Head of caudate nucleus (tissue), 42 donors: ENCODE measurements at regions not wholly inside any gene's neighbourhood (a gene's known extent, or its start where the extent isn't known, plus 50 kb on each side); places are given as distances from the start of the nearest gene placed in this dataset.
A peak's percentile ranks its signal among the peaks of the same experiment; 100 is the strongest.

ENCODE experiments used
- DNase-seq, 42 donors: peaks; one replicate each; pipeline versions ENCODE4 v3.0.0 to v3.0.0-alpha.2; 2020 to 2021; ENCODE audit warnings: mixed read lengths in 7 of 42
- intact Hi-C: fragments of 100-400 bp; cut with DNase I; formaldehyde crosslinking; loops from one replicate; pipeline ENCODE4 v1.15.0; 2022

GRCh38 chr18:24559526-24559925, 99.1 kb downstream of the HRH4 start:
- intact Hi-C loops, result no loop called here

GRCh38 chr18:24560511-24560981, 100.1 kb downstream of the HRH4 start:
- intact Hi-C loops, result no loop called here
- DNase-seq, result peak in 40 of 42 donors; percentile 4 to 79 (median 45)

More at GRCh38 chr18:24559526-24559925, 99.1 kb downstream of the HRH4 start:
- no peak for DNase-seq

DNA sequence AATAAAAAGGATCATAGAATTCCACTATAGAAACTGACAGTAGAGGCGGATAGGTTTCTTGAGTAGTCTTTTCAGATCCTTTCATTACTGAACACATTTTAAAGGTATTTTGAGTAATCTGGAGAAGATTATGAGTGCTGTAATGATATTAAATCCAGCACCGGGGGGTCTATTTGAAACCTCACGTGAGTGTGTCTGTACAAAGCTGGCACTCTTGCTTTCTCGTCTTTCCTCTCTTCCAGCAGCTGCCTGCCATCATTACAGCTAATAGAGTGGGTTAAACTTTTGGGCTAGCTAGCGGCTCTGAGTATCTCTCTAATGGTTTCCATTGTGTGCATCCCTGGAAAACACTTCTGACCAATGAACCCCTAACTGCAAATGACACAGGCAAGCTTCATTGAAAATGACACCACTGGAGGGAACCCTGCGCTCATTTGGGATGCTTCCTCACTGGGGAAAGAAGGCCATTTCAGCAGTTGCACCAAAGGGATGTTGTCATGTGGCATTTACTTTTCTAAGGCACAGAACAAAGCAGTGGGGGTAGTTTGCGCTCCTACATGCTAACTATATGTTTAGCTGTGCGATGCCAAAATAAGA, 101.0 kb downstream of the HRH4 start:
- intact Hi-C loops, result no loop called here
- no peak for DNase-seq

DNA sequence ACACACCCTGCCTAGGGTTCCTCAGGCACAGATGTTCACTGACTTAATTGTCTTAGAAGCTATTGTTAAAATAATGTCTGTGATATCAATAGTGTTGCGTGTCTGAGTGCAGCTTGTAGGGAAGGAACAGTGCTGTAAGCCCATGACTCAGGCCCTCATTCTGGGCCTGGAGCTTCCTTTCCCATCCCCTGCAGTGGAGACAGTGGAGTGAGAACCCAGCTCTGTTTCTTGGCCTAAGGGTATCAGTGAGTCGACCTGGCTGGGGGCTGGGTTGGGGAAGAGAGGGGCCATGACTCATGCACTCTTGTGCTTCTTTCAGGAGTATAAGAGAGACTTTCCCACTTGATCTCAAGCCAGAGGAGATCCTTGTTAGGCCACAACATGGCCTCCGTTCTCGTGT, 106.8 kb downstream of the HRH4 start:
- intact Hi-C loops, result no loop called here
- peak in 5 of 42 donors; percentile 8 to 46 (median 13) for DNase-seq

GRCh38 chr18:24570716-24571115, 110.3 kb downstream of the HRH4 start:
- DNase-seq, result no peak
- intact Hi-C loops, result no loop called here

GRCh38 chr18:24582771-24583170, 122.3 kb downstream of the HRH4 start:
- no peak for DNase-seq
- intact Hi-C loops, result no loop called here

- DNase-seq, result no peak
- intact Hi-C loops, result no loop called here
These were observed 123.8 kb downstream of the HRH4 start for GRCh38 chr18:24584205-24584604.

DNA sequence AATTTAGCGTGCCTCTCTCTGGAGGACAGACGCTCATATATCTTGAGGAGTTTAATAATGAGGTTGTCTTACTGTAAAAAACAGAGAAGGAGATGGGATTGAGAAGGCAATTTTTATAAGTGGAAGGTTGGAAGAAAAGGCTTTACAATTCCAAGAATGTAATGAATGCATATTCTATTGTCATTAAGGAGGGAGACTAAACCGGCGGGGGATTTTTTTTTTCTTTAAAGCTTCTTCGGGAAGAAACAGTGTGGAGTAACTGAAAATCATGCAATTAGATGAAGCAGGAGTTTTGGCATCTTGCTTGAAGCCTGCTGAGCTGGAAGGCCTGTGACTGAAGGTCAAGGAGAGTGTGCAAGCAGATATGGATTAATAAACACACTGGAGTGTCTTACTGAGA, 124.4 kb downstream of the HRH4 start:
- no peak for DNase-seq
- intact Hi-C loops, result no loop called here

DNA sequence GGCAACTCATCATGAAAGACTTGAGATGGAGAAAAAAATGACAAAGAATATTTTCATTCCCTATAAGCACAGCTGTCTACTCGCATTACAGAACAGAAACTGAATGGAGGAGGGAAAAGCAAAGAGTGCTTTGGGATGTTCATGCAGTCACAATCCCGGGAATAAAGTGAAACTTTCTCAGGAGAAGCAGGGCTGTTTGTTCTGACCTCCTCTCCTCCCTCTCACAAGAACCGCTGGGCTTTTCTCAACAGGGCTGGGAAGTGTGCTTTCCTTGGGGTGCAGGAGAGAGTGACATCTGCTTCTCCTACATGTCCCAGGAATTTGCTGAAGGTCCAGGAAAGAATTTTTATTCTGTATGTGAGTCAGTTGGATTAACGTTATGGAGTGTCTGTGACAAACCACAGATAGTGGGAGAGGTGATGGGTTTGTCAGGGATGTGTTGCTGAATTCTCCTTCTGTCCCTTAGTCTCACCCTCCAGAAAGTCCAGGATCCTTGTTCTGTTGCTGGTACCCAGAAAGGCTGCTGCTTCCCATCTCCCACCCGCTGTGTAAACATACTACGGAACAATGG, 125.6 kb downstream of the HRH4 start:
- intact Hi-C loops, result no loop called here
- no peak for DNase-seq

DNA sequence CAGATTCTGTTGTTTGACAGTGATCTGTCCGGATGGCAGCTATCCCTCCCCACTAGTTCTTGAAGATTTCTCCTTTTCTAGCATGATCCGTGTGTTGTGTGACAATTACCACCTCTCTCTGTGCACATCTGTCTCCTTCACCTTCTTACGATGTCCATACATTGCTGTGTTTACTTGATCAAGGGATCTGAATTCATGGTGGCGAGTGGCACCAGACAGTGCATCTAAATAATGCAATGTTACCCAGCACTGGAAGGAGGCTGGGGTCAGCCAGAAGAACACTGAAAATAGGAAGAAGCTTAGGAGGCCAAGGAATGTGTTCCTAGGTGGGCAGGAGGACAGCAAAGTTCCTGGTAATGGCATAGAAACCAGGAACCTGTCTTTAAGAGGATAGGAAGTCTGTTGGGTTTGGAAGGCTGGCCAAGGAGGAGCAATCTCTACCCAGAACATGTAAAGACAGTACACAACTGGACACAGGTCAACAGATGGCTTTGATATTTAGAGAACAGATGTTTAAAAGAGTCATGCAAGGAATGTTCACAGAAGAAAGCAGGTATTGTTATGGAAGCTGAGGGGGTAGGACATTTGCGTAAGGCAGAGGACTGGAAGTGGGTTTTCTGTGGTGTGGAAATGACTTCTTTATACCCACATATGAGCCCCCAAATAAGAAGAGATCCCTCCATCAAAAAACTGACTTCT, 126.4 kb downstream of the HRH4 start:
- intact Hi-C loops, result no loop called here
- DNase-seq, result no peak

DNA sequence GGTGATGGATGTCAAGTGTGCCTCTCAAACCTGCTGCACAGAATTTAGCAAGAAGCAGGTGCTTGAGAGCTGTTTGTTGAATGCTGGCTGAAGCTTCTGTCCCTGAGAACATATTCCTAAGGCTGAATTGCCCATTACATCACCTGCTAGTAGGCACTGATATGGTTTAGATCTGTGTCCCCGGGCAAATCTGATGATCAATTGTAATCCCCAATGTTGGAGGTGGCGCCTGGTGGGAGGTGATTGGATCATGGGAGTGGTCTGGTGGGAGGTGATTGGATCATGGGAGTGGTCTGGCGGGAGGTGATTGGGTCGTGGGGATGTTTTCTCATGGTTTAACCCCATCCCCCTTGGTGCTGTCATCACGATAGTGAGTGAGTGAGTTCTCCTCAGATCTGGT, 128.0 kb downstream of the HRH4 start:
- intact Hi-C loops, result no loop called here
- no peak for DNase-seq

DNA sequence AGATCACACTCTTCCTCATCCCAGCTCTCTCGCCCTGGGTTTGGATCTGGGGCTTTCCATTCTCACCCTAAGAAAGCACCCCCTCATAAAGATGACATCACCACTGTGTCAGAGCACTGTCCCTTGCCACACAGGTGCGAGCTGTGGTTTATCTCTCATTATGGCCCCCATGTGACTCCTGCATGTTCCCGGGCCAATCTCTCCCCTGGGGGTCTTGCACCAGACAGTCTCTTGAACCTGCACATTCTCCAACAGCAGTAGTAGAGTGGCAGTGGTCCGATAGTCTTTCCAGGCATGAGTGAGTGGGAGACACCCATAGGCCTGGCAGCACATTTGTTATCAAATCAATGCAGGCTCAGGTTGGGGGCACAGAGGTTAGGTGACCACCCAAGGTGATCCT, 130.5 kb downstream of the HRH4 start:
- no peak for DNase-seq
- intact Hi-C loops, result no loop called here

DNA sequence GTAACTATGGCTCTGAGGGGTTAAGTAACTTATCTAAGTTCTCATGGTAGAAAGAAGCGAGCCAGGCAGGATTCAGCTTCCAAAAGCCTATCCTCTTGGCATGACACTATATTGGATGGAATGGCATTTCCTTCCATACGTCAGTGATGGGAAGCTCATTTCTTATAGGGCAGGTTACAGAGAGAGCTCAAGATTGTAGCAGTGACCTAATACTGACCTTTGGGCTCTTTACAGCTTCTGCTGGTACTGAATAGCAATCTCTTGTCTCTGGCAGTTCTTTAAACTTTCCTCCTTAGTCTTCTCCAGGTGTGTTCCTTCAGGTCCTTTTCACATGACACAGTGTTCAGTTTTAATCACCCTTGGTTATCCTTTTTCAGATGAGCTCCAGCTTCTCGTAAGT, 133.0 kb downstream of the HRH4 start:
- intact Hi-C loops, result no loop called here
- no peak for DNase-seq

DNA sequence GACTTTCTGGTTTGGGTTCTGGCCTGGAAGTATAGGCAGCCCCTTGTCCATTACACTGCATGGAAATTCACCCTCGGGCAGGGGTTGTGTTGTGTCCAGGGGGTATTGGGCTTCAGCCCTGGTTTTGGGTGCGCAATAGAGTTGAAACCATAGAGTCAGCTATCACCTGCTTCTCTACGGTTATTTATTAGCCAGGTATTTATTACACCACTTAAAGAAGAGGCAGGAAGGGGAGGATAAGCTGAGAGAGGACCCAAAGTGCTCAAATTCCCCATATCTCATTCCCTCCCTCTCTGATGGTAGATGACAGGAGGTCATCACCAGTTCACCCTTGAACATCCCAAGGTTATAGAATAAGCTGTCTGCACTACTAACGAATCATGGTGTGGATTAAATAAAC, 133.4 kb downstream of the HRH4 start:
- intact Hi-C loops, result no loop called here
- DNase-seq, result no peak

DNA sequence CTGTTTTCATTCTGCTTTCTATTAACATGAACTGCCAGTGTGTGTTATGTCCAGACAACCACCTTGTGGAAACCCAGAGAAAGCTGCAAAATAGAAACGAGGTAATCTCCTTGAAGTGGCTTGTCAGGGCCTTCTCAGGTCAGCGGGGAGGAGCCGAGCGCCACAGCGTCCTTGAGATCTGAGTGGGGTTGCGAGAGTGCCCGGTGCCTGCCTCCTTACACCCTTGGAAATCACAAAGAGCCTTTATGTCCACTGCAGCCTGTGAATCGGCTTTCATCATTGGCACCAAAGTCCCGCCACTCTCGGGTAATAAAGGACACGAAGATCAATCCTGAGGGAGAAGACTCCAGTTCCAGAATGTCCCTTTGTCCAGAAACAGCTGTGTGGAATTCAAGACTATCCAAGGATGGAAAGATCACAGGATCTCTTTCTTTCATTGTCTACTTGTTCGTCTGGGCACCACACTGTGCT, 135.2 kb downstream of the HRH4 start:
- intact Hi-C loops, result no loop called here
- DNase-seq, result peak in 19 of 42 donors; percentile 1 to 49 (median 20)

DNA sequence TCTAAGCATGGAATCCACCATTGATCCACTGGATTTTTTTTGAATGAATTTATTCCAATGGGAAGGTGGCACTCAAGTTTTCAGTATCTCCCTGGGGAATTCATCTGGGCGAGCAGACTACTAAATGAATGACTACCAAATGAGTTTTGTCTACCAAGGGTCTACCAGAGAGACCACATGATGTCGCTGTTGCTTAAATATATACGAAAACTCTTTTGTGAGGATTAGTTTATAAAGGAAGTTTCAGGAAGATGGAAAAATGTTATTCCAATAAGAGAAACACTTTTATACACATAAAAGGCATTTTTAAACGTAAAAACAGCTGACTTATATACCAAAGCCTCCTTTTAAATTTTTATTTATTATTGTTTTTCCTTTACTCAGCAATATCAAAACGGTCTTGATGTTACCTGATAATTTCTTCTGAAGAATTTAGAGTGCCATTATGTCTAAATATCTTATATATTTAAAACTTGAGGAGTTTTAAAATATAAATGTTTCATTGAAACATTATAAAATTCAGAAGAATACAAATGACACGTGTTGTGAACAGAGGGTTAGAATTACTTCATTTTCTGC, 139.7 kb downstream of the HRH4 start:
- intact Hi-C loops, result loop anchor here (2.0 kb wide), 1 partner anchor 127 kb away; no protein-coding TSS in a partner anchor
- peak in 15 of 42 donors; percentile 13 to 70 (median 32) for DNase-seq

GRCh38 chr18:24601585-24601984, 141.1 kb downstream of the HRH4 start:
- no peak for DNase-seq
- intact Hi-C loops, result loop anchor here (2.0 kb wide), 1 partner anchor 125 kb away; no protein-coding TSS in a partner anchor

DNA sequence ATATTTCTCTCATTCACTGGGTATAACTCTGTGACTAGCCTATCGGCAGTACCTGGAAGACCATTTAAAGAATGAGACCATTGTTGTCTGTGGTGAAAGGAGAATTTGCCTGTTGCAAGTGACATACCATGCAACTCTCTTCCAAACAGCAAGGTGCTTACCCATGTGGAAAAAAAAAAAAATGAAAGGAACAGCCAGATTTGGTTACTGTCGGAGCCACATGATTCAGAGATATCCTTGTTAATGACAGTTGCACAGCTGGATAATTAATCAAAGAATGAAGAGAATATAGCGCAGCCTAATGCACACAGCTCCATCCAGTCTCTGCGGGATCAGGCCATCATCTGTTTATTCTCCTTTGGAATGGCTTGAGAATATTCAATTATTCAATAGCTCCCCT, 141.8 kb downstream of the HRH4 start:
- intact Hi-C loops, result no loop called here

GRCh38 chr18:24603151-24603550, 142.7 kb downstream of the HRH4 start:
- intact Hi-C loops, result no loop called here
- no peak for DNase-seq

More for the DNA sequence above, 141.8 kb downstream of the HRH4 start:
- DNase-seq, result no peak

DNA sequence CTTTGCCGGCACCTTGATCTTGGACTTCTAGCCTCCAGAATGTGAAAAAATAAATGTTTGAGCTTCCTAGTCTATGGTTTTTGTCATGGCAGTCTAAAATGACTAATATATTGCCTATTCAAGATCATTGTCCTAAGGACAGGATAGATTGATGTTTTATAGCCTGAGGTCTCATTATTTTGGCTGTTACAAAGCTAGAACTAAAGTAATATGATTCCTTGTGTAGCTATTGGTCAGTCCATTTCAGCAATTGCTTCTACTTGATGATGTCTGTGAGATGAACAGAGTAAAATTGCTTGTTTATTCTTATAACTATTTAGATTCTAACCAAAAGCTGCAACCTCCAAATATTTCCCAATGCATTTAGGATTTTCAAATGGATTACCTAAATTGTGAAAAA, 145.0 kb downstream of the HRH4 start:
- no peak for DNase-seq
- intact Hi-C loops, result no loop called here
